HepG2 (cell line): ENCODE measurements at regions not wholly inside any gene's neighbourhood (a gene's known extent, or its start where the extent isn't known, plus 50 kb on each side); places are given as distances from the start of the nearest gene placed in this dataset.

Experiments used
- ATAC-seq: fragments of 200-7000 bp; cut with Tn5 transposase; 3 replicates; pipeline ENCODE4 v1.9.1; 2020; ENCODE audit warnings: mild to moderate bottlenecking, moderate library complexity
- BruUV-seq: library from RNA; stranded (reverse); fragments of 400-500 nt; replicated peaks from 2 replicates; lab custom pipeline; 2021; lab: Mats Ljungman, UMichigan
- CTCF ChIA-PET: fragments of 300-600 bp; formaldehyde crosslinking; extraction: SDS; loops from one replicate; lab custom pipeline; 2021; ENCODE audit warnings: low total read pairs, inconsistent platforms, low intra/inter-chr PET ratio; lab: Yijun Ruan, JAX
- POLR2A ChIA-PET: fragments of 350-600 bp; sonication (Branson Sonifier 250); formaldehyde crosslinking; loops from one replicate; lab custom pipeline; 2020; ENCODE audit warnings: antibody characterized with exemption, inconsistent platforms; lab: Yijun Ruan, JAX
- DNase-seq: peaks from one replicate; pipeline ENCODE4 v3.0.0-alpha.2; 2015; ENCODE audit warnings: low spot score
- FAIRE-seq: peaks from 3 replicates; lab custom pipeline; 2011; peaks lifted over from hg19 to GRCh38; lab: Jason Lieb, UNC
- H2AFZ ChIP-seq: one replicate; pipeline ENCODE4 v1.6.1; 2011; ENCODE audit warnings: low read length, inconsistent platforms
- H3K27ac ChIP-seq: fragments of 300-600 bp; 3 replicates; pipeline ENCODE4 v1.8.0; 2011; ENCODE audit warnings: mixed run types, mild to moderate bottlenecking, mixed read lengths, low read length, inconsistent platforms; ENCODE audit not compliant: insufficient read depth; ENCODE audit errors: extremely low read length
- H3K27me3 ChIP-seq, 2 experiments: fragments of 200-600 bp in 1 of 2; 2 replicates in 1 of 2; 3 replicates in 1 of 2; pipeline versions ENCODE4 v1.6.0 to v1.8.0; 2011; ENCODE audit warnings: low read length in 2 of 2, mild to moderate bottlenecking in 2 of 2, moderate library complexity in 2 of 2, inconsistent platforms in 1 of 2; ENCODE audit not compliant: insufficient read depth in 2 of 2, control insufficient read depth in 1 of 2
- H3K36me3 ChIP-seq, 2 experiments: fragments of 200-600 bp in 1 of 2; replicated peaks in 1 of 2; 2 replicates in 1 of 2; 3 replicates in 1 of 2; pipeline versions ENCODE4 v1.5.1 to v1.8.0; 2011; ENCODE audit warnings: low read length in 2 of 2, inconsistent platforms in 1 of 2; ENCODE audit not compliant: insufficient read depth in 2 of 2, control insufficient read depth in 1 of 2
- H3K4me1 ChIP-seq: 2 replicates; pipeline ENCODE4 v1.5.1; 2012; ENCODE audit warnings: low read length, inconsistent platforms; ENCODE audit not compliant: insufficient read depth
- H3K4me2 ChIP-seq: 2 replicates; pipeline ENCODE4 v1.6.0; 2011; ENCODE audit warnings: low read depth, low read length, inconsistent platforms
- H3K4me3 ChIP-seq, 3 experiments: fragments of 200-600 bp in 1 of 3; sonication (generic), shearing (Covaris generic) in 1 of 3; replicated peaks in 1 of 3; 2 replicates each; pipeline ENCODE4 v1.5.1; 2011 to 2016; ENCODE audit warnings: low read length in 3 of 3, inconsistent platforms in 2 of 3, low read depth in 2 of 3, mild to moderate bottlenecking in 2 of 3, control low read depth in 1 of 3, mixed read lengths in 1 of 3; ENCODE audit not compliant: insufficient read depth in 1 of 3
- H3K79me2 ChIP-seq: one replicate; pipeline ENCODE4 v1.6.1; 2011; ENCODE audit warnings: low read length, inconsistent platforms; ENCODE audit not compliant: insufficient read depth
- H3K9ac ChIP-seq: 2 replicates; pipeline ENCODE4 v1.6.0; 2011; ENCODE audit warnings: mild to moderate bottlenecking, low read depth, low read length, inconsistent platforms; ENCODE audit not compliant: insufficient read depth
- H3K9me3 ChIP-seq: 2 replicates; pipeline ENCODE4 v1.5.1; 2012; ENCODE audit warnings: mild to moderate bottlenecking, low read length
- H4K20me1 ChIP-seq: 2 replicates; pipeline ENCODE4 v1.6.0; 2011; ENCODE audit warnings: inconsistent platforms, mild to moderate bottlenecking, low read length, moderate library complexity; ENCODE audit not compliant: insufficient read depth
- FOSL2 ChIP-seq: sonication (generic); formaldehyde crosslinking; IDR thresholded peaks from 2 replicates; pipeline ENCODE4 v1.4.0; 2020; ENCODE audit warnings: missing genetic modification reagents
- HOXA5 ChIP-seq: sonication (generic); formaldehyde crosslinking; IDR thresholded peaks from 2 replicates; pipeline ENCODE4 v1.4.0; 2020; ENCODE audit warnings: missing genetic modification reagents
- NFE2 ChIP-seq: sonication (generic); formaldehyde crosslinking; IDR thresholded peaks from 2 replicates; pipeline ENCODE4 v1.4.0; 2020; ENCODE audit warnings: missing genetic modification reagents
- PAWR ChIP-seq: sonication (generic); formaldehyde crosslinking; IDR thresholded peaks from 2 replicates; pipeline ENCODE4 v1.4.0; 2020; ENCODE audit warnings: missing genetic modification reagents, mild to moderate bottlenecking, borderline replicate concordance
- SMARCE1 ChIP-seq: fragments of 450-650 bp; IDR thresholded peaks from 2 replicates; pipeline ENCODE4 v1.6.1; 2017; ENCODE audit warnings: borderline replicate concordance
- SRY ChIP-seq: sonication (generic); formaldehyde crosslinking; IDR thresholded peaks from 2 replicates; pipeline ENCODE4 v1.8.0; 2022; ENCODE audit warnings: mild to moderate bottlenecking, missing genetic modification reagents
- ZBTB38 ChIP-seq: sonication (generic); formaldehyde crosslinking; IDR thresholded peaks from 2 replicates; pipeline ENCODE4 v1.5.1; 2020; ENCODE audit warnings: mild to moderate bottlenecking, missing genetic modification reagents
- ZKSCAN8 ChIP-seq: IDR thresholded peaks from 2 replicates; pipeline ENCODE4 v1.6.1; 2016; ENCODE audit warnings: borderline replicate concordance, missing genetic modification reagents, missing compliant biosample characterization
- ZNF121 ChIP-seq: sonication (generic); formaldehyde crosslinking; IDR thresholded peaks from 2 replicates; pipeline ENCODE4 v1.5.0; 2020; ENCODE audit warnings: mild to moderate bottlenecking, missing genetic modification reagents
- ZNF572 ChIP-seq: sonication (generic); formaldehyde crosslinking; IDR thresholded peaks from 2 replicates; pipeline ENCODE4 v1.5.1; 2020; ENCODE audit warnings: mild to moderate bottlenecking, missing genetic modification reagents
- ZNF614 ChIP-seq: IDR thresholded peaks from 2 replicates; pipeline ENCODE4 v1.6.1; 2018; ENCODE audit warnings: missing biosample characterization, missing genetic modification reagents, inconsistent platforms, borderline replicate concordance
- ZNF644 ChIP-seq: IDR thresholded peaks from 2 replicates; pipeline ENCODE4 v1.6.1; 2016; ENCODE audit warnings: low read depth
- in situ Hi-C: cut with HindIII; loops from 2 replicates; pipeline ENCODE4 v1.10.0; 2017; ENCODE audit warnings: low pct_unique_long_range_greater_than_20kb; ENCODE audit not compliant: extremely low pct_ligation_motif_present
- intact Hi-C: fragments of 100-400 bp; cut with micrococcal nuclease; formaldehyde crosslinking; loops from one replicate; pipeline ENCODE4 v1.10.0; 2022; ENCODE audit not compliant: unreplicated experiment
- TF ChIP-seq, protein P1 (sequence below): sonication (generic); formaldehyde crosslinking; IDR thresholded peaks from 2 replicates; pipeline ENCODE4 v1.5.1; 2020; ENCODE audit warnings: missing genetic modification reagents, mild to moderate bottlenecking, borderline replicate concordance

DNA sequence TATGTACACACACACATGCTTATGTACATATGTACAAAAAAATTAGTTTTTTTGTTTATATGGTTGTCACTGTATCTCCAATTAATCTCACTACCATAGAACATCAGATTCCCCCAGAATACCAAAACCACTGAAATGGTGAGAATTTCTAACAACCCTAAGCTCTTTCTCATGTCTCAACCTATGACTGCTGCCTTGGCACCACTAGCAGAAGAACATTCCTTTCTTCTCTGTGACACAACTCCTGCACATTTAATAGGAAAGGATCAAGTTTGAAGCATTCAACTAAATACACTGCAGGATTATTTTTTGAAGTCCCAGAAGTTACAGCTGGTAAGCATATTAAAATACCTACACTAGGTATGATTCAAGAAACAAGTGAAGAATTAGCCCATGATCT is 109.6 kb downstream of the FAM174B start:
- no peak for FAIRE-seq
- no peak for TF ChIP-seq NFE2 (CRISPR knock-in tag)
- no peak for TF ChIP-seq ZNF572 (CRISPR knock-in tag)
- TF ChIP-seq ZNF614 = no peak
- TF ChIP-seq, protein P1, sequence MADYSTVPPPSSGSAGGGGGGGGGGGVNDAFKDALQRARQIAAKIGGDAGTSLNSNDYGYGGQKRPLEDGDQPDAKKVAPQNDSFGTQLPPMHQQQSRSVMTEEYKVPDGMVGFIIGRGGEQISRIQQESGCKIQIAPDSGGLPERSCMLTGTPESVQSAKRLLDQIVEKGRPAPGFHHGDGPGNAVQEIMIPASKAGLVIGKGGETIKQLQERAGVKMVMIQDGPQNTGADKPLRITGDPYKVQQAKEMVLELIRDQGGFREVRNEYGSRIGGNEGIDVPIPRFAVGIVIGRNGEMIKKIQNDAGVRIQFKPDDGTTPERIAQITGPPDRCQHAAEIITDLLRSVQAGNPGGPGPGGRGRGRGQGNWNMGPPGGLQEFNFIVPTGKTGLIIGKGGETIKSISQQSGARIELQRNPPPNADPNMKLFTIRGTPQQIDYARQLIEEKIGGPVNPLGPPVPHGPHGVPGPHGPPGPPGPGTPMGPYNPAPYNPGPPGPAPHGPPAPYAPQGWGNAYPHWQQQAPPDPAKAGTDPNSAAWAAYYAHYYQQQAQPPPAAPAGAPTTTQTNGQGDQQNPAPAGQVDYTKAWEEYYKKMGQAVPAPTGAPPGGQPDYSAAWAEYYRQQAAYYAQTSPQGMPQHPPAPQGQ (CRISPR knock-in tag) = no peak
- no peak for TF ChIP-seq SRY
- TF ChIP-seq ZNF644 = no peak
- no peak for TF ChIP-seq PAWR (CRISPR knock-in tag)
- TF ChIP-seq ZNF121 (CRISPR knock-in tag) = no peak
- TF ChIP-seq ZKSCAN8 = no peak
- TF ChIP-seq ZBTB38 (CRISPR knock-in tag) = no peak
- TF ChIP-seq FOSL2 (CRISPR knock-in tag) = no peak
- TF ChIP-seq SMARCE1 = no peak
- TF ChIP-seq HOXA5 (CRISPR knock-in tag) = no peak
- TF ChIP-seq, all 625 proteins: peak for 0

More for the DNA sequence above, 109.6 kb downstream of the FAM174B start:
- Histone ChIP-seq H3K4me2 (no peak overlapping the region), H3K4me3 (no peak overlapping the region), H4K20me1 (no peaks in the 10 kb centered on the region), H2AFZ (no peak overlapping the region), H3K9ac (no peak overlapping the region), H3K79me2 (no peaks in the 10 kb centered on the region), H3K27me3 (no peaks in the 10 kb centered on the region), H3K9me3 (no peaks in the 10 kb centered on the region), H3K36me3 (no peaks in the 10 kb centered on the region), H3K27ac (no peak overlapping the region), H3K4me1 (no peaks in the 10 kb centered on the region)
- ATAC-seq (no peak), DNase-seq (no peak)
- no TSS peak for BruUV-seq
- POLR2A ChIA-PET = no interaction called here
- in situ Hi-C loops (no loop called here), intact Hi-C loops (no loop called here)
- CTCF ChIA-PET = no interaction called here
